ENCODE measurements at regions not wholly inside any gene's neighbourhood (a gene's known extent, or its start where the extent isn't known, plus 50 kb on each side); places are given as distances from the start of the nearest gene placed in this dataset.

GRCh38 chr13:26465514-26465913 lies 92.0 kb upstream of the WASF3 start:
- TF ChIP-seq CTCF (IDR thresholded peaks at IDR 0.05; ENCODE audit: low read length), result no peak
- no peak for TF ChIP-seq EZH2 (optimal IDR thresholded peaks at IDR 0.05; ENCODE audit: low read depth, low read length)

All from MM.1S (cell line).